Right lobe of liver (tissue), 6 donors: ENCODE measurements at regions not wholly inside any gene's neighbourhood (a gene's known extent, or its start where the extent isn't known, plus 50 kb on each side); places are given as distances from the start of the nearest gene placed in this dataset.

ENCODE experiments used
- ATAC-seq, 4 donors: fragments of 200-7000 bp; cut with Tn5 transposase; one replicate each; pipeline ENCODE4 v1.9.1; 2020; ENCODE audit warnings: mild to moderate bottlenecking in 4 of 4, moderate library complexity in 4 of 4
- DNase-seq, 3 donors: peaks; one replicate each; pipeline ENCODE4 v3.0.0-alpha.2; 2020
- H3K27ac ChIP-seq, 3 donors: fragments of 200-600 bp; one replicate each; pipeline ENCODE4 v1.8.0; 2022
- H3K27me3 ChIP-seq, 2 donors: fragments of 200-600 bp; one replicate each; pipeline ENCODE4 v1.8.0; 2022
- H3K36me3 ChIP-seq, 4 donors: fragments of 200-600 bp; sonication (generic) in 1 of 4; one replicate each; pipeline versions ENCODE4 v1.5.1 to v1.8.0; 2017 to 2022; ENCODE audit warnings: control low read depth in 1 of 4
- H3K4me1 ChIP-seq, 4 donors: fragments of 200-600 bp; sonication (generic) in 1 of 4; one replicate each; pipeline versions ENCODE4 v1.5.1 to v1.8.0; 2017 to 2022; ENCODE audit warnings: control low read depth in 1 of 4
- H3K4me3 ChIP-seq, 3 donors: fragments of 200-600 bp; one replicate each; pipeline ENCODE4 v1.8.0; 2022
- H3K9me3 ChIP-seq, 4 donors: fragments of 200-600 bp; sonication (generic) in 1 of 4; one replicate each; pipeline versions ENCODE4 v1.5.1 to v1.8.0; 2017 to 2022; ENCODE audit warnings: control low read depth in 1 of 4
- POLR2A ChIP-seq: fragments of 450-650 bp; IDR thresholded peaks from one replicate; pipeline ENCODE4 v1.6.1; 2017; ENCODE audit warnings: antibody characterized with exemption, mild to moderate bottlenecking
- WGBS: methylation state at CpG from one replicate; pipeline ENCODE4 v1.1.6; 2018; ENCODE audit warnings: low coverage, low lambda C conversion rate; ENCODE audit not compliant: insufficient coverage; ENCODE audit errors: missing lambda C conversion rate; 5-methylcytosine and 5-hydroxymethylcytosine counted together
- intact Hi-C, 2 donors: fragments of 100-400 bp; cut with DNase I; formaldehyde crosslinking; loops; one replicate each; pipeline versions ENCODE4 v1.11.2 to v1.14.1; 2022
- TF ChIP-seq, protein P1 (sequence below), 4 donors: fragments of 200-600 bp in 3 of 4; fragments of 450-650 bp in 1 of 4; IDR thresholded peaks; one replicate each; pipeline versions ENCODE4 v1.5.1 to v1.8.0; 2016 to 2022; ENCODE audit warnings: antibody characterized with exemption in 4 of 4, mild to moderate bottlenecking in 2 of 4
- donor health status: DM: no; HTN: yes; CAD: no.
- donor health status: DM: no; HTN: no; CAD: no.
- donor health status: DM: no; HTN: no; CAD: no.
- donor health status: DM: no; HTN: yes; CAD: no.
- donor health status: DM: no; HTN: yes; CAD: no.

DNA sequence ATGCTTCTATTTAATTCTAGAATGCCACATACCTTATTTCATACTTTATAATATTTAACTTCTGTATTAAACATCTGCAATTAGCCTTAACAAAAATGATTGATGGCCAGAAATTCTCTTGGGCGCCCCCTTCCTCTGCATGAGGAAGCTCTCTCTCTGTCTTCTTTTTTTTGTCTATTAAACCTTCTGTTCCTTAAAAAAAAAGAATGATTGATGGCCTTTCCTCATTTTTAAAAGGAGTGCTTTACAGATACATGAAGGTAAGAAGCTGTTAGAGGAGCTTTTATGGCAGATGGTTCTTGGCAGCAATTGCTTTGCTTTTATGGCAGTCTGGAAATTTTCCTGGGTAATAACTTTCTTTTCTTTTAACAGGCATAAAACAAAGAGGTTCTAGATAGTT lies 526.9 kb downstream of the SLC4A3 start:
- ATAC-seq (no peak), DNase-seq (no peak)
- no peak for TF ChIP-seq POLR2A
- TF ChIP-seq, protein P1, sequence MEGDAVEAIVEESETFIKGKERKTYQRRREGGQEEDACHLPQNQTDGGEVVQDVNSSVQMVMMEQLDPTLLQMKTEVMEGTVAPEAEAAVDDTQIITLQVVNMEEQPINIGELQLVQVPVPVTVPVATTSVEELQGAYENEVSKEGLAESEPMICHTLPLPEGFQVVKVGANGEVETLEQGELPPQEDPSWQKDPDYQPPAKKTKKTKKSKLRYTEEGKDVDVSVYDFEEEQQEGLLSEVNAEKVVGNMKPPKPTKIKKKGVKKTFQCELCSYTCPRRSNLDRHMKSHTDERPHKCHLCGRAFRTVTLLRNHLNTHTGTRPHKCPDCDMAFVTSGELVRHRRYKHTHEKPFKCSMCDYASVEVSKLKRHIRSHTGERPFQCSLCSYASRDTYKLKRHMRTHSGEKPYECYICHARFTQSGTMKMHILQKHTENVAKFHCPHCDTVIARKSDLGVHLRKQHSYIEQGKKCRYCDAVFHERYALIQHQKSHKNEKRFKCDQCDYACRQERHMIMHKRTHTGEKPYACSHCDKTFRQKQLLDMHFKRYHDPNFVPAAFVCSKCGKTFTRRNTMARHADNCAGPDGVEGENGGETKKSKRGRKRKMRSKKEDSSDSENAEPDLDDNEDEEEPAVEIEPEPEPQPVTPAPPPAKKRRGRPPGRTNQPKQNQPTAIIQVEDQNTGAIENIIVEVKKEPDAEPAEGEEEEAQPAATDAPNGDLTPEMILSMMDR (IDR thresholded peaks at IDR 0.05) = no peak
- no peaks in the 10 kb centered on the region for H3K9me3 ChIP-seq
- intact Hi-C loops = no loop called here
- no peak overlapping the region for H3K27ac ChIP-seq
- H3K4me3 ChIP-seq = no peak overlapping the region
- no peaks in the 10 kb centered on the region for H3K27me3 ChIP-seq
- H3K4me1 ChIP-seq = no peaks in the 10 kb centered on the region
- WGBS = 31% methylated on average over 1 of the region's 1 CpG
- no peaks in the 10 kb centered on the region for H3K36me3 ChIP-seq

DNA sequence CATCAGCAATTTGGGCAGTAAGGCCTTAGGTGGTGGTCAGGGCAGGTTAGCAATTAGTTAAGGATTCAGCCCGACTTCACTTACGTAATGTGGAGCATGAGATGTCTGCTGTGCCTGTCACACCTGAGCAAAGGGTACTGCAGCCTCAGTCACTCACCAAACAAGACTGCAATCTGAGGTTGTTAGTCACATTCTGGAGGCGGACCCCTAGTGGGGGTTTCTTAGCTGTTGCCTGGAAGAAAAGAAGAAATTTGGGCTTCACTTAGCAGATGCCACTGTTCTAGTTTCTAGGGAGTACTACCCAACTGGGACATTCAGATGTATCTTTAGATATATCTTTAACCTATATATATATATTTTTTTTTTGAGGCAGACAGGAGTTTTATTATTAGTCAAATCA lies 529.9 kb downstream of the SLC4A3 start:
- Histone ChIP-seq H3K9me3 (no peaks in the 10 kb centered on the region), H3K4me3 (no peak overlapping the region), H3K27me3 (no peaks in the 10 kb centered on the region), H3K27ac (no peak overlapping the region), H3K4me1 (no peaks in the 10 kb centered on the region), H3K36me3 (no peaks in the 10 kb centered on the region)
- TF ChIP-seq, protein P1 (IDR thresholded peaks at IDR 0.05) = no peak
- TF ChIP-seq POLR2A = no peak
- no peak for ATAC-seq
- no peak for DNase-seq
- intact Hi-C loops = no loop called here
- 67% methylated on average over 1 of the region's 3 CpGs for WGBS

GRCh38 chr2:220159738-220160137 lies 532.3 kb downstream of the SLC4A3 start:
- no peak overlapping the region for H3K4me3 ChIP-seq
- DNase-seq (no peak), ATAC-seq (no peak)
- no peaks in the 10 kb centered on the region for H3K9me3 ChIP-seq
- H3K27ac ChIP-seq = no peak overlapping the region
- intact Hi-C loops = no loop called here
- WGBS = 62% methylated on average over 2 of the region's 2 CpGs
- H3K27me3 ChIP-seq = no peaks in the 10 kb centered on the region
- no peaks in the 10 kb centered on the region for H3K36me3 ChIP-seq
- H3K4me1 ChIP-seq = no peaks in the 10 kb centered on the region
- TF ChIP-seq, protein P1 (IDR thresholded peaks at IDR 0.05) = no peak
- no peak for TF ChIP-seq POLR2A

DNA sequence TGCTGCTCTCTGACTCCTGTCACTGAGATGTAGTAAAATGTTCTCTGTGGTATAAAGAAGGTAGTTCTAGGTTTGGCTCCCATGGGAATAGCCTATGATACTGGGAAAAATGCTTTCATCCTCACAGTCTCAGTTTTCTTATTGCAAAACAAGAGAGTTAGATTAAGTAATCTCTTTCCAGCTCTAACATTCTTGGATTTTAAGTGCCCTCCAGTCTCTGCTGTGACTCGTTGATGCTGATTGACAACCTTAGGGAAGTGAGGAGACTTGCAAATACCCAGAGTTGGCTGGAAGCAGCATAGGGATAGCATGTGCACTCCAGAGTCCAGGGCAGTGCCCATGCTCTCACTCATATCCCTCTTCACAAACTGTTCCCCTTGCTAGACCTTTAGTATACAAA lies 534.9 kb downstream of the SLC4A3 start:
- intact Hi-C loops = no loop called here

More for the DNA sequence above, 534.9 kb downstream of the SLC4A3 start:
- Histone ChIP-seq H3K27me3 (no peaks in the 10 kb centered on the region), H3K9me3 (no peaks in the 10 kb centered on the region), H3K36me3 (no peaks in the 10 kb centered on the region), H3K4me1 (no peaks in the 10 kb centered on the region), H3K4me3 (no peak overlapping the region), H3K27ac (no peak overlapping the region)
- no peak for TF ChIP-seq POLR2A
- TF ChIP-seq, protein P1 (IDR thresholded peaks at IDR 0.05) = no peak
- WGBS = 27% methylated on average over 1 of the region's 1 CpG
- ATAC-seq = no peak
- no peak for DNase-seq
